OCI-LY7 (cell line): ENCODE measurements at regions not wholly inside any gene's neighbourhood (a gene's known extent, or its start where the extent isn't known, plus 50 kb on each side); places are given as distances from the start of the nearest gene placed in this dataset.

Experiments used
- BruUV-seq: library from RNA; stranded (reverse); fragments of 400-500 nt; replicated peaks from 2 replicates; lab custom pipeline; 2021; lab: Mats Ljungman, UMichigan
- CTCF ChIA-PET: fragments of 300-600 bp; sonication (Branson Sonifier 250); formaldehyde crosslinking; loops from one replicate; lab custom pipeline; 2022; ENCODE audit warnings: antibody characterized with exemption; ENCODE audit not compliant: unreplicated experiment; lab: Charles Lee
- POLR2A ChIA-PET: fragments of 300-600 bp; sonication (Branson Sonifier 250); formaldehyde crosslinking; loops from one replicate; lab custom pipeline; 2022; ENCODE audit warnings: antibody characterized with exemption; lab: Charles Lee
- DNase-seq: peaks from one replicate; pipeline ENCODE4 v3.0.0-alpha.2; 2015; ENCODE audit warnings: low spot score
- H2AFZ ChIP-seq: fragments of 200-600 bp; sonication (generic), shearing (Covaris generic); 2 replicates; pipeline ENCODE4 v1.6.1; 2014; ENCODE audit warnings: mild to moderate bottlenecking, antibody characterized with exemption, low read length, moderate library complexity
- H3K27ac ChIP-seq: fragments of 200-600 bp; sonication (generic); 2 replicates; pipeline ENCODE4 v1.5.1; 2014; ENCODE audit warnings: mixed run types, low read depth, mild to moderate bottlenecking, moderate library complexity, low read length, inconsistent platforms; ENCODE audit not compliant: poor library complexity, severe bottlenecking
- H3K36me3 ChIP-seq: fragments of 200-600 bp; sonication (generic); 2 replicates; pipeline ENCODE4 v1.6.1; 2014; ENCODE audit warnings: mild to moderate bottlenecking, antibody characterized with exemption, low read length, moderate library complexity, mixed read lengths; ENCODE audit not compliant: insufficient read depth
- H3K4me1 ChIP-seq: fragments of 200-600 bp; sonication (generic); 2 replicates; pipeline ENCODE4 v1.5.1; 2014; ENCODE audit warnings: mild to moderate bottlenecking, low read length; ENCODE audit not compliant: insufficient read depth, poor library complexity, severe bottlenecking
- H3K4me2 ChIP-seq: fragments of 200-600 bp; sonication (generic); 2 replicates; pipeline ENCODE4 v1.6.1; 2014; ENCODE audit warnings: mild to moderate bottlenecking, low read length
- H3K4me3 ChIP-seq: fragments of 200-600 bp; sonication (generic); 2 replicates; pipeline ENCODE4 v1.5.1; 2014; ENCODE audit warnings: mild to moderate bottlenecking, low read depth, low read length; ENCODE audit not compliant: poor library complexity, severe bottlenecking
- H3K79me2 ChIP-seq: fragments of 200-600 bp; sonication (generic); 2 replicates; pipeline ENCODE4 v1.6.1; 2016; ENCODE audit warnings: low read depth, mild to moderate bottlenecking, low read length, moderate library complexity, mixed read lengths; ENCODE audit not compliant: insufficient read depth
- H3K9me2 ChIP-seq: fragments of 200-600 bp; sonication (generic); 2 replicates; pipeline ENCODE4 v1.6.1; 2016; ENCODE audit warnings: mild to moderate bottlenecking, low read length, mixed read lengths; ENCODE audit not compliant: insufficient read depth
- H3K9me3 ChIP-seq: fragments of 200-600 bp; sonication (generic); 2 replicates; pipeline ENCODE4 v1.6.1; 2014; ENCODE audit warnings: mild to moderate bottlenecking, mixed run types, low read length, mixed read lengths
- H4K20me1 ChIP-seq: fragments of 200-600 bp; sonication (generic); 2 replicates; pipeline ENCODE4 v1.6.1; 2014; ENCODE audit warnings: mild to moderate bottlenecking, antibody characterized with exemption, low read length, moderate library complexity, mixed read lengths; ENCODE audit not compliant: insufficient read depth
- EZH2phosphoT487 ChIP-seq: fragments of 200-600 bp; sonication (generic); IDR thresholded peaks from 2 replicates; pipeline ENCODE4 v1.6.1; 2018; ENCODE audit warnings: low read depth, borderline replicate concordance, mild to moderate bottlenecking, mixed run types, antibody characterized with exemption, low read length, moderate library complexity, mixed read lengths
- intact Hi-C: fragments of 100-400 bp; cut with micrococcal nuclease; formaldehyde crosslinking; loops from one replicate; pipeline ENCODE4 v1.10.0; 2022; ENCODE audit not compliant: unreplicated experiment
- TF ChIP-seq, protein P1 (sequence below): fragments of 200-600 bp; sonication (generic); conservative IDR thresholded peaks from 2 replicates; pipeline ENCODE4 v1.5.1; 2014; ENCODE audit warnings: mild to moderate bottlenecking, antibody characterized with exemption, low read length, moderate library complexity, mixed read lengths

DNA sequence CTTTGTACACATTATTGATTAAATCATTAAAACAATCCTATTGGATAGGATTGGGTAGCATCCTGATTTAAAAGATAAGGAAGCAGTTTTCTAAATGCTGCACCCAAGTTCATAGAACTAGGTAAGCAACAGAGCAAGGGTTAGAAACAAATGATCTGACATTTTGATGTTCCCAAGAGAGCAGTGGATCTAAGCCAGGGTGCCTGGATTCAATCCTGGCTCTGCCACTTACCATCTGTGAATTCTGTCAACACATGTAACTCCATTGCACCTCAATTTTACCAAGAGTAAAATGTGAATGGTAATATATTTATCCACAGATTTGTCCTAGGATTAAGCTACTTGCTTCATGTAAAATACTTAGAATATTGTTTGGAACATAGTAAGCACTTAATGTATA, 982.6 kb upstream of the FANCL start:
- no peaks in the 10 kb centered on the region for H3K36me3 ChIP-seq
- no peaks in the 10 kb centered on the region for H4K20me1 ChIP-seq
- H3K4me1 ChIP-seq, result no peaks in the 10 kb centered on the region
- no peaks in the 10 kb centered on the region for H3K9me3 ChIP-seq
- no peak for TF ChIP-seq EZH2phosphoT487
- TF ChIP-seq, protein P1, sequence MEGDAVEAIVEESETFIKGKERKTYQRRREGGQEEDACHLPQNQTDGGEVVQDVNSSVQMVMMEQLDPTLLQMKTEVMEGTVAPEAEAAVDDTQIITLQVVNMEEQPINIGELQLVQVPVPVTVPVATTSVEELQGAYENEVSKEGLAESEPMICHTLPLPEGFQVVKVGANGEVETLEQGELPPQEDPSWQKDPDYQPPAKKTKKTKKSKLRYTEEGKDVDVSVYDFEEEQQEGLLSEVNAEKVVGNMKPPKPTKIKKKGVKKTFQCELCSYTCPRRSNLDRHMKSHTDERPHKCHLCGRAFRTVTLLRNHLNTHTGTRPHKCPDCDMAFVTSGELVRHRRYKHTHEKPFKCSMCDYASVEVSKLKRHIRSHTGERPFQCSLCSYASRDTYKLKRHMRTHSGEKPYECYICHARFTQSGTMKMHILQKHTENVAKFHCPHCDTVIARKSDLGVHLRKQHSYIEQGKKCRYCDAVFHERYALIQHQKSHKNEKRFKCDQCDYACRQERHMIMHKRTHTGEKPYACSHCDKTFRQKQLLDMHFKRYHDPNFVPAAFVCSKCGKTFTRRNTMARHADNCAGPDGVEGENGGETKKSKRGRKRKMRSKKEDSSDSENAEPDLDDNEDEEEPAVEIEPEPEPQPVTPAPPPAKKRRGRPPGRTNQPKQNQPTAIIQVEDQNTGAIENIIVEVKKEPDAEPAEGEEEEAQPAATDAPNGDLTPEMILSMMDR, result no peak
- ChIA-PET POLR2A (interaction anchor here (0.7 kb wide), 1 partner anchor 9 kb away, joined by 3 read pairs; no protein-coding TSS in a partner anchor), CTCF (no interaction called here)
- intact Hi-C loops, result no loop called here
- no peak overlapping the region for H3K27ac ChIP-seq
- no peak for DNase-seq
- no peaks in the 10 kb centered on the region for H3K9me2 ChIP-seq
- BruUV-seq, result no TSS peak
- H3K79me2 ChIP-seq, result no peaks in the 10 kb centered on the region
- no peak overlapping the region for H2AFZ ChIP-seq
- no peak overlapping the region for H3K4me2 ChIP-seq
- H3K4me3 ChIP-seq, result no peak overlapping the region

DNA sequence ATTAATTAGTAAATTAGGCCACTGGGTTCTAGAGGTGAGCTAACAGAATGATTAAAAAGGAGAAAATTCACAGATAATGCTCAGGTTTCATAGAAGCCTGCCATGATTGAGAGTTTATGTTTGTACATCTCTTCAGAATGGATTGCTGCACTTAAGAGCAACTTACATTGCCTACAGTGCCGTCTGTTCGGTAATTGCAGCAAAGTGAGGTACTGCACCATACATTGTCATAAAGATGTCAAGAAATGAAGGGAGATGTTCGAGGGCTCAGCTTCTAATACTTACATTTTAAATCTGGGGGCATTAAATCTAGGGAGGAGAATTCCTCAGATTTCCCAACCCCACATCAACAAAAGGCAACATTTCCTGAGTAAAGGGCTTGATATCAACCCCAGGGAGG, 976.2 kb upstream of the FANCL start:
- Histone ChIP-seq H3K4me3 (no peak overlapping the region), H2AFZ (no peak overlapping the region), H3K36me3 (no peaks in the 10 kb centered on the region), H3K79me2 (no peaks in the 10 kb centered on the region), H4K20me1 (no peaks in the 10 kb centered on the region), H3K4me1 (no peaks in the 10 kb centered on the region), H3K27ac (no peak overlapping the region), H3K4me2 (no peak overlapping the region), H3K9me2 (no peaks in the 10 kb centered on the region), H3K9me3 (no peaks in the 10 kb centered on the region)
- ChIA-PET CTCF (no interaction called here), POLR2A (interaction anchor here (0.6 to 1.6 kb wide), 2 partner anchors 15 to 58 kb away, joined by 4 read pairs; no protein-coding TSS in a partner anchor)
- no TSS peak for BruUV-seq
- no peak for DNase-seq
- intact Hi-C loops, result no loop called here
- TF ChIP-seq, protein P1, result no peak

DNA sequence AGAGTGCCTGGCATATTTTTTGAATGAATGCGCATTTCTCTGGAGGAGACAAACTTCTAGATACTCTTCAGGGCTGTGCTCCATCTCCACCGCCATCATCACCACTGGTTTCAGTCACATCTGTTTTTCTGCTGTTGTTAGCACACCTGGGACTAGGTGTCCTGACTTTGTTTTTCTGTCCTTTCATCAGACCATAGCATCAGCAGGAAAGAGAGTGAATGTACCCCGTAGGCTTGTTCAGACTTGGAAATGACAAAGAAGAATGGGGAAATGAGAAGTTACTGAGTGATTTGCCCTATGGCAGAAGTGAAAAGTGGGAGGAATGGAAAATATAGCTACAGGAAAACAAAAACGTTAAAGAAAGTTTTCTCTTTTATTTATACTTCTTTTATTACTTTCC, 965.2 kb upstream of the FANCL start:
- no TSS peak for BruUV-seq
- Histone ChIP-seq H3K4me2 (no peak overlapping the region), H3K36me3 (no peaks in the 10 kb centered on the region), H2AFZ (no peak overlapping the region), H3K9me2 (no peaks in the 10 kb centered on the region), H3K27ac (no peak overlapping the region), H4K20me1 (no peaks in the 10 kb centered on the region), H3K4me3 (no peak overlapping the region), H3K9me3 (no peaks in the 10 kb centered on the region), H3K4me1 (no peaks in the 10 kb centered on the region), H3K79me2 (no peaks in the 10 kb centered on the region)
- TF ChIP-seq, protein P1, result no peak
- TF ChIP-seq EZH2phosphoT487, result no peak
- ChIA-PET POLR2A (no interaction called here), CTCF (no interaction called here)
- intact Hi-C loops, result no loop called here
- DNase-seq, result no peak
